IMR-90 (cell line): ENCODE measurements at regions not wholly inside any gene's neighbourhood (a gene's known extent, or its start where the extent isn't known, plus 50 kb on each side); places are given as distances from the start of the nearest gene placed in this dataset.

ENCODE experiments used
- BHLHE40 ChIP-seq: fragments of 150-350 bp; IDR thresholded peaks from 2 replicates; pipeline ENCODE4 v1.6.1; 2016; ENCODE audit warnings: mild to moderate bottlenecking, low read depth, low read length
- CEBPB ChIP-seq: IDR thresholded peaks from 2 replicates; pipeline ENCODE4 v1.6.1; 2012; ENCODE audit warnings: low read depth, low read length, improper control_type of control experiment
- CHD1 ChIP-seq: IDR thresholded peaks from 2 replicates; pipeline ENCODE4 v1.6.1; 2012; ENCODE audit warnings: low read depth, low read length, improper control_type of control experiment
- CTCF ChIP-seq: conservative IDR thresholded peaks from 2 replicates; pipeline ENCODE4 v1.5.1; 2012; ENCODE audit warnings: mild to moderate bottlenecking, low read depth, low read length, improper control_type of control experiment
- MAFK ChIP-seq: IDR thresholded peaks from 2 replicates; pipeline ENCODE4 v1.6.1; 2012; ENCODE audit warnings: low read depth, low read length, improper control_type of control experiment
- MAZ ChIP-seq: IDR thresholded peaks from 2 replicates; pipeline ENCODE4 v1.6.1; 2012; ENCODE audit warnings: low read depth, mild to moderate bottlenecking, low read length, improper control_type of control experiment, moderate library complexity, borderline replicate concordance
- MXI1 ChIP-seq: IDR thresholded peaks from 2 replicates; pipeline ENCODE4 v1.6.1; 2012; ENCODE audit warnings: low read depth, mild to moderate bottlenecking, low read length, moderate library complexity, borderline replicate concordance
- POLR2A ChIP-seq: IDR thresholded peaks from 2 replicates; pipeline ENCODE4 v1.6.1; 2012; ENCODE audit warnings: mild to moderate bottlenecking, low read depth, low read length
- RAD21 ChIP-seq: IDR thresholded peaks from 2 replicates; pipeline ENCODE4 v1.6.1; 2012; ENCODE audit warnings: low read length, improper control_type of control experiment
- RFX5 ChIP-seq: IDR thresholded peaks from 2 replicates; pipeline ENCODE4 v1.8.0; 2012; ENCODE audit warnings: low read depth, mild to moderate bottlenecking, low read length, moderate library complexity
- SMC3 ChIP-seq: fragments of 150-350 bp; IDR thresholded peaks from 2 replicates; pipeline ENCODE4 v1.6.1; 2016; ENCODE audit warnings: low read depth, mild to moderate bottlenecking, antibody characterized with exemption, low read length, moderate library complexity
- USF2 ChIP-seq: fragments of 150-350 bp; IDR thresholded peaks from 2 replicates; pipeline ENCODE4 v1.6.1; 2017; ENCODE audit warnings: mild to moderate bottlenecking, antibody characterized with exemption, low read length, low read depth

GRCh38 chr18:2407961-2408360, 163.3 kb downstream of the METTL4 start:
- TF ChIP-seq MAZ = no peak
- TF ChIP-seq CTCF = no peak
- TF ChIP-seq BHLHE40 = no peak
- TF ChIP-seq CEBPB = no peak
- TF ChIP-seq POLR2A = no peak
- no peak for TF ChIP-seq MAFK
- no peak for TF ChIP-seq RFX5
- no peak for TF ChIP-seq CHD1
- TF ChIP-seq MXI1 = no peak
- no peak for TF ChIP-seq SMC3
- TF ChIP-seq RAD21 = no peak
- TF ChIP-seq USF2 = no peak
